Right renal cortex interstitium (tissue), 3 donors: ENCODE measurements at regions not wholly inside any gene's neighbourhood (a gene's known extent, or its start where the extent isn't known, plus 50 kb on each side); places are given as distances from the start of the nearest gene placed in this dataset.
"Not testable (repeated sequence)": the region's sequence is repeated elsewhere in the genome, so short reads cannot be mapped to it uniquely, and the experiment has no call there.

Experiments used
- DNase-seq, 3 donors: peaks; one replicate each; pipeline ENCODE4 v3.0.0-alpha.2; 2013; ENCODE audit warnings: low read depth in 3 of 3, low spot score in 2 of 3

- no peak for DNase-seq
Measured at GRCh38 chr5:136749016-136749415, 383.7 kb upstream of the TRPC7 start.

GRCh38 chr5:136743052-136743451 is 377.7 kb upstream of the TRPC7 start:
- no peak for DNase-seq

GRCh38 chr5:136740228-136740627 is 374.9 kb upstream of the TRPC7 start:
- no peak for DNase-seq

GRCh38 chr5:136739271-136739670 is 373.9 kb upstream of the TRPC7 start:
- DNase-seq, result not testable (repeated sequence)

- DNase-seq, result no peak
Measured at GRCh38 chr5:136738829-136739228, 373.5 kb upstream of the TRPC7 start.

- DNase-seq, result no peak
Measured at GRCh38 chr5:136736021-136736420, 370.7 kb upstream of the TRPC7 start.

- DNase-seq, result not testable (repeated sequence)
Measured at GRCh38 chr5:136735611-136736010, 370.3 kb upstream of the TRPC7 start.

- no peak for DNase-seq
Measured at GRCh38 chr5:136734628-136735027, 369.3 kb upstream of the TRPC7 start.

GRCh38 chr5:136732751-136733150 is 367.4 kb upstream of the TRPC7 start:
- no peak for DNase-seq

GRCh38 chr5:136731241-136731900 is 366.0 kb upstream of the TRPC7 start:
- no peak for DNase-seq

GRCh38 chr5:136730426-136730825 is 365.1 kb upstream of the TRPC7 start:
- DNase-seq, result no peak

- DNase-seq, result no peak
Measured at GRCh38 chr5:136729901-136730355, 364.6 kb upstream of the TRPC7 start.

- DNase-seq, result no peak
Measured at GRCh38 chr5:136726506-136726905, 361.2 kb upstream of the TRPC7 start.

GRCh38 chr5:136724161-136724560 is 358.8 kb upstream of the TRPC7 start:
- no peak for DNase-seq

GRCh38 chr5:136722581-136722980 is 357.2 kb upstream of the TRPC7 start:
- DNase-seq, result no peak

GRCh38 chr5:136722086-136722485 is 356.7 kb upstream of the TRPC7 start:
- no peak for DNase-seq

GRCh38 chr5:136720674-136721073 is 355.3 kb upstream of the TRPC7 start:
- no peak for DNase-seq

- DNase-seq, result no peak
Measured at GRCh38 chr5:136717917-136718316, 352.6 kb upstream of the TRPC7 start.

GRCh38 chr5:136714286-136714685 is 348.9 kb upstream of the TRPC7 start:
- no peak for DNase-seq

GRCh38 chr5:136712628-136713027 is 347.3 kb upstream of the TRPC7 start:
- no peak for DNase-seq

- DNase-seq, result no peak
Measured at GRCh38 chr5:136710834-136711233, 345.5 kb upstream of the TRPC7 start.

GRCh38 chr5:136703706-136704105 is 338.4 kb upstream of the TRPC7 start:
- no peak for DNase-seq

- no peak for DNase-seq
Measured at GRCh38 chr5:136703036-136703435, 337.7 kb upstream of the TRPC7 start.
